HG03135 (cell line): ENCODE measurements at regions not wholly inside any gene's neighbourhood (a gene's known extent, or its start where the extent isn't known, plus 50 kb on each side); places are given as distances from the start of the nearest gene placed in this dataset.

ENCODE experiments used
- ATAC-seq: cut with Tn5 transposase; IDR thresholded peaks from one replicate; pipeline ENCODE4 v1.9.1; 2021; ENCODE audit warnings: mild to moderate bottlenecking, moderate library complexity; ENCODE audit not compliant: unreplicated experiment

DNA sequence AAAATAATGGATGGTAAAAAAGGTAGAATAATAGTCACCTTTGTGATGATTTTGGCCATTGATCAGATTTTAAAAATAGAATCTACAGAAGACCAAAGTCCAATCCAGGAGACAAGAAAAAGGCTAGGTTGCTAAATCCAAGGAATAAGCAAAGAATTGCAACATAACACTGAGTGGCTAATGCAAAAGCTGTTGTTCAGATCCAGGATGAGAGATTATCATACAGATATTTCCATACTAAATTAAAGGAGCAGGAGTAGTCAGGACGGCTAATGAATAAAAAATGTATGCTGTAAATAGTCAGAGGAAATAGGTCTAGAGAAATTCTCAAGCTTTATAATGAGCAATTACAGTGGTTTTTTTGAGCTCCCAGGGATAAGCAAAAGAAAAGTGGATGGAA, 745.9 kb upstream of the ACVR2A start:
- no peak for ATAC-seq

DNA sequence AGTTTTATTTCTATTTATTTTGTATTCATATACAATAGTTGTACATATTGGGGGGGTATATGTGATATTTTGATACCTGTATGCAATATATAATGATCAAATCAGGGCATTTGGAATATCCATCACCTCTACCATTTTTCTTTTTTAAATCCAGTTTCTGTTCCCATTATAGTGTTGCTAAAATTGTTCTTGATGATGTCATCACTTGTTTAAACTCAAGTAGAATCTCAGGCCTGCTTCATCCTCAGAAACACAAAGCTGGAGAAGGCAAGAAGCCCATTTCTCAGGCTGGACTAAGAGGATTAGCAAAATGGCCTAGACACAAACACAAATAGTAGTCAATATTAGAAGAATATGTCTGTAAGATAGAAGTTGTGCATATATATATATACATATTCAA, 747.1 kb upstream of the ACVR2A start:
- ATAC-seq: no peak

DNA sequence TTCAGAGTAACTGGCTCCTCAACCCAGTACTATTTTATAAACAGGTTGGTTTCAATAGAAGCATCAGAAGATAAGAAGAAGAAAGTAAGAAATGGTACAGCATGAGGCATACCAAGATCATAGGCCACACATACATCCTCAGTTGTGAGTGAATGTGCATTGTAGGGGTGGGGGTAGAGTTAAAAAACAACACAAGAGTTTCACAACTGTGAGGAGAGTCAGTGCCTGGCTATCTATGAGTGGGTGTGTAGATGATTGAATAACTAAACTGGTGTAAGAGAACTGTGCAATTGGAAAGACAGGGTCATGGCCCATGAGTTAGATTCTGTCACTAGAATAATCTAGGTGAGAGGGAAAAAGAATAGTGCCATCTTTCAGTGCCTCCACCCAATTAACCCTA, 748.2 kb upstream of the ACVR2A start:
- no peak for ATAC-seq

DNA sequence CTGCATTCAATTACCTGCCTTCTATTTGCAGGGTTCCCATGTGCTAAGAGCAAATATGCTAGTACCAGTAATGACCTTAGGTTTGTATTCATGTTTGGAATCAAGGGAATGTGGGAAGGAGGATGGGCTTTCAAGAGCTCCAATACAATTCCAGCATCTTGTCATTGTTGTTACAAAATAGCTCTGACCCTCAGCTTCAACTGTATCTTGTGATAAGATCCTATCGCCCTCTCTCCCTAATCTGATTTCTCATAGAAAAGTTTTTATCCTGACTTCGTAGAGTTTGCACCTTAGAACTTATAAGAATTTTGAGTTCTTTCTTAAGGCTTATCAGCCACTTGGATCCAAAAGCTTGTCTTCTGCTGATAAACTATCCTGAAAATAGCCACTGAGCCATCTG, 749.5 kb upstream of the ACVR2A start:
- no peak for ATAC-seq

DNA sequence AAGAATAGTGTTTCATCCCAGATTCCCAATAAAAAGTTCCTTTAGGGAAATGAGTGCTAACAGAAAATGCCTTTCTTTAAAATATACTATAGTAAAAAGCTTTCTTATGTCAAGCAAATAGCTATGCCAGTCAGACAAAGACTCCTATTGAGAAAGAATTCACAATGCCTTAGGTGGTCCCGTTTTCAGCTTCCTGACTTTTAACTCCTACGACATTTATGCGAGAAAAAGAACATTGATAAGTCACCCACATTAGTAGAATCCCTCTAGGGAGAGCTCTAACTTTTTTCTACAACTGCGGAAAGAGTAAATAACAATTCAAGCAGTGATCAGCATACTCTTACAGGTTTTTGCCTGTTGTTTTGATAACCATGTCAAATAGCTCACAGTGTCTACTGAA, 750.8 kb upstream of the ACVR2A start:
- no peak for ATAC-seq

DNA sequence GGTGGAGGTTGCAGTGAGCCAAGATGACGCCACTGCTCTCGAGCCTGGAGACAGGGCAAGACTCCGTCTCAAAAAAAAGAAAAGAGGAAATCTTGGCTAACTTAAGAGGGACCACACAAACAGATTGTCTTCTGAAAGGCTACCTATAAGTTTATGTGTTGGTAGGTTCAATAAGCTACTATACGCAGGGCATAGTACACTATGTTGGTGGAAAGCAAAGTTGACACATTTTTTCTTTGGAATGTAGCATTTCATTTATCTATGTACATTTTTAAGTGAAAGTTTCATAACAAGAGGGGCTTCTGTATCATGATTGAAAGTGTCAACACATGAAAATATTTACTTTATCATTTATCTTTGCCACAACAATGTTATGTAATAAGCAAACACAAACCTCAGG, 752.6 kb upstream of the ACVR2A start:
- no peak for ATAC-seq

DNA sequence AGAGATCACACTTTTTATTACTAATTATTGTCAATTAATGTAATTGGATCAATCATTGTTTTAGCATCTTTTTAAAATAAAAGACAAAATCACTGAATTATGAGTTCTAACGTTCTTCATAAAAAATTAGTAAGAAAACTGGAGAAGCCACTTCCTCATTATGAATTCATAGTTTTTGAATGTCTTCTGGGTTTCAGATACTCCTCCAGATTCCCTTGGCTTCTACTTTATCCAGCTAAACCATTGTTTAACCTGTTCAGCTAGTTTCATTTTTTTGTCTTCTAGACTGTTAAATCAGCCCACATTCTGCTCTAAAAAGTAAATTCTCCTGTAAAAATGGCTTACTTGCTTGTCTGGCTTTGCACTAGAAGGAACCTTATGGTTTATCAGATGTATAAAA, 753.4 kb upstream of the ACVR2A start:
- ATAC-seq: no peak

DNA sequence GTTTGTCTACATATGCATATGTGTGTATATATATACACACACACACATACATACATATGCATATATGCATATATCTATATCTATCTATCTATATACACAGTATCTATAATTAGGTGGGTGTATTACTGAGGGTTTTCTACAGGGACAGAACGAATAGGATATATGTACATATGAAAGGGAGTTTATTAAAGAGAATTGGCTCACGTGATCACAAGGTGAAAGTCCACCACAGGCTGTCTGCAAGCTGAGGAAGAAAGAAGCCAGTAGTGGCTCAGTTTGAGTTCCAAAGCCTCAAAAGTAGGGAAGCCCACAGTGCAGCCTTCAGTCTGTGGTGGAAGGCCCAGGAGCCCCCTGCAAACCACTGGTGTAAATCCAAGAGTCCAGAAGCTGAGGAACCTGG, 756.0 kb upstream of the ACVR2A start:
- no peak for ATAC-seq

DNA sequence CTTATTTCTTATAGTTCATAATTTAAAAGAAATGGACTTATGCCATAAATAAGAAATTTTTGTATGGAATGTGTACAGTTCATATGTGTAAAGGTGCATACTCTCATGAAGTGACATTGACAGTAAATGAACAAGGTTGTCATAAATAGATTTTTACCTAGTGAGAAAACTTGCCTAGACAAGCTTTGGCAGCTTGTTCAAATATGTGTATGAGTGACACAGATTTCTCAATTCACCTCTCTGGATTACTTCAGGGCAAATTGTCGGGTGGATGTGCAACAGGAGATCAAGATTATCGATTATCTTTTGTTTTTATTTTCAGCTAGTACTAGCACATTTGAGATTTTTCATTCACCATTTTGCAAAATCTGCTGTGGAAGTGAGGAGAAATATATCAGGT, 758.1 kb upstream of the ACVR2A start:
- ATAC-seq: no peak

DNA sequence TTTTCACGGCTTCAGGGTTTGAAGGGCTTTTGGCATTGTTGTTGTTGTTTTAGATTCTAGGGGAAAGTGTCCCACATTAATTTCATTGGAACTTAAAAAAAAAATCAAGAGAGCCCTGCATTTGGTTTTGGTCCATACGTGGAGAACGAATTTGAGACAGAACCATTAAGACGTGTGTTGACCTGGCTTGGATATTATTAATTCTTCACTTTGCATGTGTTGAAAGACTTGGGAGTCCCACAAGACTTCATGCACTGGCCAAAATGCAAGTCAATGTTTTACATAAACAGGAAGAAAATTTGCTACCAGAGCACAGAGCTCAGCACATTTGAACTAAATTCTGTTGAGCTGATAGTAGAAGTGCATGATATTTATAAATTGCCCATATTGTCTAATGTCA, 761.2 kb upstream of the ACVR2A start:
- no peak for ATAC-seq

DNA sequence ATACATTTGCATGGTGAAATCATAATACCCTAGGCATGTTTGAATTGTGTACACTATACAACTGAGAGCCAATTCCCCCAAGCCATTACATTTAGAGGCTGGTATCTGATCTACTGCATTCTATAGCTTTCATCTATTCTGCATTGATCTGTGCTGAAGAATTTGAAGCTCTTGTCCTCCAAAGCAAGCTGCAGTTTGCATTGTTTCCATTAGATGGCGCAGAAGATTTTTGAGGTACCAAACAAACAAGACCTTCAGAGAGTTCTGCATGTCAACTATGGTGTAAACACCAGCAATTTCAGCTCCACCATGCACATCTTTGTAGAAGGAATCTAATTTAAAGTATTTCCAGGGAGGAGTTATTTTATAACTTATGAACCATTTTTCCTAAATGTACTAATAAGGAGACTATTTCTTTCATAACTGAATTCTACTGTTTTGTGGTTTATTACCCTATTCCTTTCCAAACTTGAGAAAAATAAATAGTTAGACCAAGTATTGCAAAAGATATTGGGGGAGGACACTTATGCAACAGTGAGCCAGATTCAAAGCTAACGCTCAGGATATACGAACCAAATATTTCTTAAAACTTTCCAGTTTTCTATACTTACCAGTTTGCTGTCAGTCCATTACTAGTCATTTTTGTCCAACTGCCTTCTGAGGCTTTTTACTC, 761.8 kb upstream of the ACVR2A start:
- ATAC-seq: no peak

DNA sequence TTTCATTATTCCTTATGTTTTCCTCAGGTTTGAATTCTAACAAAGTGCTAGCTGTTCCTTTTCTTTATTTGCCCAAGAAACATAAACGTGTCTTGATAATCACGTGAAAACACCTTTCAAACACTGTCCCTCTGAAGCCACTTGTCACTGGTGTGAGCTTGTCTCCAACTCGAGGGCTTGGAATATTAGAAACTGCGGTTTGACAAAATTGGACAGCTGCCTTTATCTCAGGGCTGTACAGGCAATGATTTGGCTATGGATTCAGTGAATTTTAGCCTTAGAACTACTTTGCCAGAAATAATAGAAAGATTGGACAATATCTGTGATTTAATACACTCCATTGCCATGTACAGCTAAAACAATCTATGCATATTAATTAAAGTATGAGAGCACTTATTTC, 763.0 kb upstream of the ACVR2A start:
- no peak for ATAC-seq

DNA sequence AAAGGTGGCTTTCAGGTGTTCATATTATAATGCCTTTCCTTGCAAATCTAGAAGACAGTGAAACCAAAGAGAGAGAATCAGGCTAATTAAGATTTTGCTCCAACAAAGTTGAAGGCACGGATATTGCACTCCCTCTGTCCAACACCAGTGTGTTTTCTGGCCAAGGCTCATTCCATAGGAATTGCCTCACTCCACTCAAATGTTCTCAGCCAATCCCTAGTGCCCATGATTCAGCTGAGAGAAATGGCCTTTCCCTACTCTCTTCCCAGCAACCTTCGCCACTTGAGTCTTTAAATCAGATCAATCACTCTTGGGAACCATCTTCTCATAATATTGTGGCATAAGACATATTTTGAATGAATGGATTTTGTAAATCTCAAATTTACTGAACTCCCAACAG, 768.2 kb upstream of the ACVR2A start:
- no peak for ATAC-seq

DNA sequence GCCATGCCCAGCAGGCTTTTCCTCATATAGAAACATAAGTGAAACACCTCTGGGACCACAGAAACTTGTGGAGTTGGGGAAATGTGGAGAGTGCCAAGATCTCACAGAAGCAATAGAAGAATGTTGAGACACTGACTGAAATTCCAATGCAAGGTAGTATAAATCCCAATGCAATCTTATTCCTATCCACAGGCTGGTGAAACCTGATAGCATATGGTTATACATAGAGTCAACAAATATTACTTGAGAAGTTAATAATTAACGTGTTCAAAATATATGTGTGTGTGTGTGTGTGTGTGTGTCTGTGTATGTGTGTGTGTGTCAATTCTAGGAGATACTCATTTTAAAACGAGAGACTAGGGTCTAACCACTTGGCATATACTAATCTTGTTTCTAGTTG, 776.8 kb upstream of the ACVR2A start:
- ATAC-seq: no peak

DNA sequence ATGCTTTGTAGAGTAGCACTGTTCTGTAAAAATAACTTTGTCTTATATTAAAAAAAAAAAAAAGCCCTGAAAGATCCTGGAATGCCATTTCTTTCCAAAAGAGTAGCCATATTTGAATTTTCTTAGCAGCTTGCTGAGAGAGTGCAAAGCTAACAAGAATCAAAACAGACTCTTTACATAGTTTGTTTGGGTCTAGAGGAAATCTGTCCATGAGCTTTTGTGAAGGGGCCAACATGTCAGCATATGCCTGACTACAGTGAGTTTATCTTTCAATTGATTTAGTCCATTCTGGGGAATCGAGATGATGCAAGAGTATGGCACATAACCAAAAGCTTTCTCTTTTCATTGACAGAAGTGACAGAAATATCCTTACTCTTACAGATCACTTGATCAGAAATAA, 777.7 kb upstream of the ACVR2A start:
- ATAC-seq: no peak

DNA sequence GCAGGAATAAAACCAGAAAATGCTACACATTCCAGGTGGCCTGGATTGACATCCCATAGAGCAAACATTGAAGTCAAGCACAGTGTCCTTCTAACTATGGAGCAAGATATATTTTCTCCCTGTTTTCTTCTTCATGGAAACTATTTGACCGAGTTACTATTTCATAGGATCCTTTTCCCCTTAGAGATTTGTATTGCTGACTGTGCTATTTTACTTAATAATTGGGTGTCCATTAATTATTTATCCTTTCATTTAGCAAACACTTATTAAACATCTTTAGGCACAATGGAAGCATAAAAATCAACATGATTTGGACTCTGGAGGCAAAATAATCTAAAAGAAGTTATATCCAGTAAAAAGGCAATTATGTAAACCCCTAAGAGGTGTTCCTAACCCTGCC, 782.8 kb upstream of the ACVR2A start:
- ATAC-seq: no peak

DNA sequence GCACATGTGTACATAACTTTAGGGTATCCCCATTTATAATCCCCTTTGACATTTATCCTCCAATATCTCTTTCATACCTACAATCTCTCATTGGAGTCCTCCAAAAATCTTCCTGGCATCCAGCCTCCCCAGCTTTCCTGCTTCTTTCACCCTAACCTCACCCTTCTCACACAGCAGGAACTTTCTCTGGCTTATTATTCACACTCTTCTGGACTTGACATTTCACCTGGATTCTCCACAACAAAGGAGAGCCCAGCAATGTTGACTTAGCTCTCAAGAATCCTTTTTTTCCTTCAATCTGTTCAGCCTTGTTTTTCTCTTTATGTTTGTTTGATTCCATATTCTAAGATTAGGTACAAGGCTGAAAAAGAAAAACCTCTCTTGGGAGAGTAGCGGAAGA, 783.6 kb upstream of the ACVR2A start:
- no peak for ATAC-seq

DNA sequence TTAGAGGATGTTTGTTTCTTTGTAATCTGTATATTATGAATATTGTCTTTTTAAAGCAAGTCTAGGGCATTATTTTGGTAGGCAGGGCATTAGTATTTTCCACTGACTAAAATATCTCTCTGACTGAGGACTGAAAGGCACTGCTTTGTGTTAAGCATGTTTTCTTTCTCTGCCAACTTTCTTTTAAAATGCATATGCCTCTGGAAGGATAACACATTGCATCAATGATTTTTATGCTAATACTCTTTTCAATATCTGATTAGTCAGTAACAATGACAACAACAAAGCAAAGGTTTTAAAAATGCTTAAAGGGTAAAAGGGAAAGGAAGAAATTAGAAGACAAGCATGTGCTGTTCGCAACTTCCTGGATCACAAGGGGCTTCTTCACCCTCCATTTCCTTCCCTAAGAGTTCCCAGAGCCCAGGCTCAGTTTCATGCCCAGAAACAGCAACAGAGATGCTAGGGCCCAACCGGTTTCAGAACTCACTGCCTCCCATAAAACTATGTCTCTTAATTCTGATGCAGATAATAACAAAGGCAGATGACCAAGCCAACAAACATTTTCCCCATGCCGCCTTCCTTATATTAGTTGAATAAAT, 786.8 kb upstream of the ACVR2A start:
- no peak for ATAC-seq

DNA sequence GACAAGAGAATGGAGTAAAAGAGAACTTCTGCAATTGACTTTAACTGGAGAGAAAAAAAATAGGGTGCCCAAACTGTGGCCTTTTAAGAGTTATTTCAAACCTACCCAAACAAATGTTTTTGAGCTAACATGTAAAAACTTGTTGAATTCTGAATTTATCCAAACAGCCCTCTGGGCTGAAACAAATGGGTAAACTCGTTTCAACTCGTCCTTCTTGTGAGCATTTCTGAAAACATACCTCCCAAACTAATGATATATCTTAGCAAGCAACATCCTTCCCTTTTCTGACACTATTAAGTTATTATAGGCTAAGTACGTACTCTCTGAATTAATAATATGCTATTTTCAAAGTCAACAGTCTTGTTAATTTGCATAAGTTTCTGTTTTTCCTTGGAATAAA, 793.0 kb upstream of the ACVR2A start:
- ATAC-seq: no peak

DNA sequence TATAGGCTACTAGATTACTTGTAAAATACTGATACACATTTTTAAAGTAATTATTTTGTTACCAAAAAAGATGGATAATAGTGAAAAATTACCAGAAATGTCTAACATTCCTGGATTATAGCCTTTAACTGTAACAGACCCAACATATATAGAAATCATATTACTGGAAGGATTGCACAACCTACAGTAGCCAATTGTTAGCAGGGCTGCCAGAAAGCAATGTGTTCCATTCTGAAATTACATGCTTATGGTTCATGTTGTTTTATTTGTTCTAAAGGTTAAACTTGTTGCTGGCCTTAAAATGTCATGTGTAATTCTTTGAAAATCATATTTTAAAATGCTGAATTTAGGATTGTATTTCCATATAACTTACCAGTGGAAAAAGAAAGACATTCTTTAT, 793.6 kb upstream of the ACVR2A start:
- no peak for ATAC-seq

DNA sequence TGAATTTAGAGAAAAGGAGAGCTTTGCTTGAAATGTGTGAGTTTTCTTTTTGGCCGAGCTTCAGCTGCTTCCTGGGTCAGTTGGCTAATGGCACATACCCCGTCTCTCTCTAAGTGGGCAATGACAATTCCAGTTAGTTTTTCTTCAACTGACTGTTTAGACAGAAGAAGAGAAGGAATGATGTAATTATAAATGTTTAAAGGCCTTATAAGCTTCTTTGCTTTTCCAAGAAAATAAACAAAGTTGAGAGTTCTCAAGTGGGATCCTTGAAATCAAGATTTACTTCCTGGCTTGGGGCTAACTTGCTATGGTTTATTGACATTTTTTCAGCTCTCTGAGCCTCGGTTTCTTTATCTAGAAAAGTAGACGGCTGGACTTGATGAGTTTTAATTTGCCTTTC, 794.9 kb upstream of the ACVR2A start:
- no peak for ATAC-seq

DNA sequence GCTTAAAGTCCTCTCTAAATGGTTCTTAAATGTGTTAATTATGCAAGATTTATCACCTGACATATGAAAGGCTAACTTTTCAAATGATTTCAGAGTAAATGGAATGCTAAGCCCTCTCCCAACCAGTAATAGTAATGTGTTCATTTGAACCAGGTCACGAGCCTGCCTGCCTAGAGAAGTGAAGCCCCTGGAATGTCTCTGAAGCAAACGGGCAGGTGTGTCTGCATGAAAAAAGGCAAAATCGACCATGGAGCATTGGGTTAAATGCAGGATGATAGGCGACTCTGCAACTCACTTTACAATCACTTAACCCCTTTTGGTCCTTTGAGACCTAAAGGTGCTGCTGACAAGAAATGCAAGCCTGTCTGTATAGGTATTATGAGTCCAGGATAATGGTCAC, 798.4 kb upstream of the ACVR2A start:
- ATAC-seq: no peak

DNA sequence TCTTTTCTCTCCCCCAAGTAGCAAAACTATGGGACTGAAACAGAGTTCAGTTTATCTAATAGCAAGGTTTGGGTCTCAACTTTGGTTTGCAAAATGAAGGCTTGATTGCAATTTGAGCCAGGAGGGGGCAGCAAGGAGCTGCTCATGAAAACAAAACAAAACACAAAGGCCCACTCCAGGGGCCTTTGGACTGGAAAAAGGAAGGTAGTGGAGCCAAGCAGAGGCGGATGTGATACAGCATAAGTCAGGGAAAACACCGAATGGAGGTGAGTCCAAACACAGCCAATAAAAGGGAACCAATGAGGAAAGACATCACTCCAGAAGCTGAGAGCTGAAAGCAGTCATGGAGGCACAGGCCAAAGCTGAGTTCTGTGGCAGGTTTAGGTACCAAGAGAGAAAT, 799.7 kb upstream of the ACVR2A start:
- no peak for ATAC-seq
